VCaP (cell line): ENCODE measurements at regions not wholly inside any gene's neighbourhood (a gene's known extent, or its start where the extent isn't known, plus 50 kb on each side); places are given as distances from the start of the nearest gene placed in this dataset.

Source experiments
- H3K27ac ChIP-seq: fragments of 450-650 bp; 2 replicates; pipeline ENCODE4 v1.5.1; 2017
- CTCF ChIP-seq: fragments of 450-650 bp; conservative IDR thresholded peaks from 2 replicates; pipeline ENCODE4 v1.5.1; 2017; ENCODE audit warnings: mild to moderate bottlenecking, moderate library complexity

GRCh38 chr14:53858345-53858684, 98.3 kb downstream of the BMP4 start:
- no peak overlapping the region for H3K27ac ChIP-seq
- no peak for TF ChIP-seq CTCF

- no peak for TF ChIP-seq CTCF
- no peak overlapping the region for H3K27ac ChIP-seq
Measured at GRCh38 chr14:53857625-53858344, 98.8 kb downstream of the BMP4 start.

DNA sequence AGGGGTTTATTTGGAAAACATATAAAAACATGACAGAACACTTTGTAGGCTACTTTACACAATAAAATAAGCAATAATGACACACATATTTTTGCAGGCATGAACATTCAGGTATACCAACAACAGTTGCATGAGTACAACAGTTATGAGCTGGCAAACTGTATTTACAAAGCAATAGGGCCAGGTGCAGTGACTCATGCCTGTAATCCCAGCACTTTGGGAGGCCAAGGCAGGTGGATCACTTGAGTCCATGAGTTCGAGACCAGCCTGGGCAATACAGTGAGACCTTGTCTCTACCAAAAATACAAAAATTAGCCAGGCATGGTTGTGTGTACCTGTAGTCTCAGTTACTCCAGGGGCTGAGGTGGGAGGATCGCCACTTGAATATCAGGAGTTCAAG, 101.1 kb downstream of the BMP4 start:
- no peak for TF ChIP-seq CTCF
- H3K27ac ChIP-seq = no peak overlapping the region

DNA sequence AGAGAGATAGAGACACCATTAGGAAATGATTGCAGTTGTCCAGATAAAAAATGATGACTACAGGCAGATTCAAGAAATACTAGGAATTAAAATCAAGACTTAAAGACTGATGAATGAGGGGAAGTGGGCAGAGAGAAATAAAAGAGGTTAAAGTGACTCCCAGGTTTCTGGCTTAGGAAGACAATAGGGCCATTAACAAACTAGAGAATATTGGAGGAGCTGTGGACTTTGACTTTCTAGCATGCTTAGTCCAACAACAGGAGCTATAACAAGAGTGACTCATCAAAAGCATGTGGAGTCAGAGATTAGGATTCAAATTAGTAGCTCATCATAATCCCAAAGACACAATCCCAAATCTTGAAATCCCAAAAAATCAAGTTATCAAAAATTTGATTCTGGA, 101.5 kb downstream of the BMP4 start:
- no peak for TF ChIP-seq CTCF

GRCh38 chr14:53851394-53852090, 105.1 kb downstream of the BMP4 start:
- H3K27ac ChIP-seq = no peak overlapping the region
- no peak for TF ChIP-seq CTCF

More for the DNA sequence above, 101.5 kb downstream of the BMP4 start:
- no peak overlapping the region for H3K27ac ChIP-seq

DNA sequence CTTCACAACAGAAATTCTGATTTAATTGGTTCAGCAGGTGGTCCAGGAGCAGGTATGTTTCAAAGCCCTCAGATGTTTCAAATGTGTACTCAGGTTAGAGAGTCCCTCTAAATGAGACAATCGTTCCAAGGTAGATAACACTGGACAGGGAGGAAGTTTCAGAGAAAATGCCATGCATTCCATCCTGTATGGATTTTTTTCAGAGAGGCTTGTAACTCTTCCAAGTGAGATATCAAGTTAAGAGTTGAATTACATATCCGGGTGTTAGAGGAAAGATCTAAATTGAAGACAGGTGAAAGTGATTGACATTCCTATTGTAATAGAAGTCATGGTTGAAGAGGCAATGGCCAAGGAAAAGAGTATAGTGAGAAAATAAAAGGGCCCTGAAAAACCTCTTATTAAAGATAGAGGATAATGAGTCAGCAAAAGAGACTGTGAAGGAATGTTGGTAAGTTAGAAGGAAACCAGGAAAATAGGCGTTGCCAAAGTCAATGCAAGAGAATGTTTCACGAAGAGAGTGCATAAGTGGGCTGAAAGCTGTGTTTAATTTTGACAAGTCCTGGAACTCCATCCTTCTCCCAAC, 105.8 kb downstream of the BMP4 start:
- no peak for TF ChIP-seq CTCF
- H3K27ac ChIP-seq = no peak overlapping the region

DNA sequence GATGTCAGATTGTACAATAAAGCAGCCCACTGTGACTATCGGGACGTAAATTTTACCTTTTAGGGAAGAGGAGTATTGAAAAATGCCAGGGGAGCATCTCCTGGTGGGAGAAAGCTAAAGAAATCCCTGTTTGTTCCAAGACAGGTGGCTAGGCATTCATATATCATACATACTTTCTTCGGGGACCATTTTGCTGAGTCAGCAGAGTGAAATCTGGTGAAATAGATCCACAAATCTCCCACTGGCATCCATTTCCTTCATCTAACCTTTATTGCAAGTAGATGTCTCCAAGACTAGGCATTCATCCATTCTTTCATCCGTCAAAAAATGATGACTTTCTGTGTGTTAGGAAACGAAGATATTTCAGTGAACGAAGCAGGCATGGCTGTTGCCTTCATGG, 107.1 kb downstream of the BMP4 start:
- no peak overlapping the region for H3K27ac ChIP-seq
- TF ChIP-seq CTCF = no peak
